Nucleus accumbens (tissue), 56 donors: ENCODE measurements at regions not wholly inside any gene's neighbourhood (a gene's known extent, or its start where the extent isn't known, plus 50 kb on each side); places are given as distances from the start of the nearest gene placed in this dataset.
"Not testable (repeated sequence)": the region's sequence is repeated elsewhere in the genome, so short reads cannot be mapped to it uniquely, and the experiment has no call there.

ENCODE experiments used
- DNase-seq, 56 donors: peaks; one replicate each; lab custom pipeline; 2025; lab: John Stamatoyannopoulos, UW

DNA sequence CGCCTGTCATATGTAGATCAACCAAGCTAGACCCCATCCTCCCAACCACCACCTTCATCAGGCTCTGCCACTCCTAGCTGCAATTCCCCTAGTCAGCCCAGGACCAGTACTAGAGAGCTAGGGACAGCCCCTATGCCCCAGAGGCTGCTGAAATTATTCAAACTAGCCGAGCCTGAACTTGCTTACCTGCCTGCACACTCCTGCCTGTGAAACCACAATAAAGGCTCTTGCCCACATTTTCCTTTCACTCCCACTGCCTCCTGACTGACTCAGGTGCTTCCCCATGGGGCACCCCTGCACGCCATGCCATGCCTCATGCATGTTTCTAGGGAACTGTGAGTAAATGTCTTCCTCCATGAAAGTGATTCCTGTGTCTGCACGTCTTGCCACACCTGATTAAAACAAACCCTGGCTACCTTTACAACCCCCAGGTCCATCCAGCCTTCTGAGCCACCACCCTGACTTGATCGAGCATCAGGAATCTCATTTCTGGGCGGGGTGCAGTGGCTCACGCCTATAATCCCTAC, 66.5 kb upstream of the IER3 start:
- DNase-seq = peak in 1 of 56 donors; percentile 3

GRCh38 chr6:30807566-30807965, 63.2 kb upstream of the IER3 start:
- not testable (repeated sequence) for DNase-seq

DNA sequence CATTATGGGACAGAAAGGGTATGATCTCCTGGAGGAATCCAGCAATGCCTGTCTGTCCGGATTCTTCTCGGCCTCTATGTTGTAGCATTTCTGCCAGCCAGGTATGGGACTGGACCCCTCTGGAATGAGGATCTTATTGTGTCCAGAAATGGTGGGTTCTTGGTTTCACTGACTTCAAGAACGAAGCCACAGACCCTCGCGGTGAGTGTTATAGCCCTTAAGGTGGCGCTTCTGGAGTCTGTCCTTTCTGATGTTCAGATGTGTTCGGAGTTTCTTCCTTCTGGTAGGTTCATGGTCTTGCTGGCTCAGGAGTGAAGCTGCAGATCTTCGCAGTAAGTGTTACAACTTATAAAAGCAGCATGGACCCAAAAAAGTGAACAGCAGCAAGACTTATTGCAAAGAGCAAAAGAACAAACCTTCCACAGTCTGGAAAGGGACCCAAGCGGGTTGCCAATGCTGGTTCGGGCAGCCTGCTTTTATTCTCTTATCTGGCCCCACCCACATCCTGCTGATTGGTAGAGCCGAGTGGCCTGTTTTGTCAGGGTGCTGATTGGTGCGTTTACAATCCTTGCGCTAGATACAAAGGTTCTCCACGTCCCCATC, 62.3 kb upstream of the IER3 start:
- DNase-seq = no peak

GRCh38 chr6:30804333-30804732, 60.0 kb upstream of the IER3 start:
- DNase-seq = no peak

- DNase-seq = no peak
Observed at GRCh38 chr6:30802731-30803130, 58.4 kb upstream of the IER3 start.

GRCh38 chr6:30801950-30802349, 57.6 kb upstream of the IER3 start:
- no peak for DNase-seq

GRCh38 chr6:30800871-30801270, 56.5 kb upstream of the IER3 start:
- no peak for DNase-seq

- DNase-seq = no peak
Observed at GRCh38 chr6:30799210-30799609, 54.9 kb upstream of the IER3 start.

GRCh38 chr6:30798494-30798893, 54.1 kb upstream of the IER3 start:
- DNase-seq = no peak

GRCh38 chr6:30795549-30796293, 51.4 kb upstream of the IER3 start:
- no peak for DNase-seq
